Upper lobe of left lung (tissue), 4 donors: ENCODE measurements at regions not wholly inside any gene's neighbourhood (a gene's known extent, or its start where the extent isn't known, plus 50 kb on each side); places are given as distances from the start of the nearest gene placed in this dataset.
"Not testable (repeated sequence)": the region's sequence is repeated elsewhere in the genome, so short reads cannot be mapped to it uniquely, and the experiment has no call there.

Experiments
- CTCF ChIP-seq, 6 experiments: fragments of 450-650 bp in 4 of 6; fragments of 200-600 bp in 2 of 6; sonication (generic) in 2 of 6; IDR thresholded peaks; one replicate each; pipeline ENCODE4 v1.5.1; 2016 to 2019; ENCODE audit warnings: antibody characterized with exemption in 6 of 6
- EP300 ChIP-seq, 4 donors: sonication (generic); formaldehyde crosslinking; IDR thresholded peaks; one replicate each; pipeline ENCODE4 v1.5.1; 2017; ENCODE audit warnings: antibody characterized with exemption in 4 of 4, control low read depth in 2 of 4
- POLR2AphosphoS5 ChIP-seq, 2 donors: sonication (generic); formaldehyde crosslinking; IDR thresholded peaks; one replicate each; pipeline ENCODE4 v1.5.1; 2017; ENCODE audit warnings: antibody characterized with exemption in 2 of 2

GRCh38 chr15:84401891-84402840 is 166.6 kb downstream of the GOLGA6L4 start:
- TF ChIP-seq CTCF, EP300, POLR2AphosphoS5 (IDR thresholded peaks at IDR 0.05): not testable (repeated sequence)
